Mammary epithelial cell (primary cell): ENCODE measurements at regions not wholly inside any gene's neighbourhood (a gene's known extent, or its start where the extent isn't known, plus 50 kb on each side); places are given as distances from the start of the nearest gene placed in this dataset.
"Not testable (repeated sequence)": the region's sequence is repeated elsewhere in the genome, so short reads cannot be mapped to it uniquely, and the experiment has no call there.

Experiments used
- EZH2 ChIP-seq: IDR thresholded peaks from 2 replicates; pipeline ENCODE4 v1.6.1; 2012; ENCODE audit warnings: low read length, inconsistent platforms, borderline replicate concordance
- TF ChIP-seq, protein P1 (sequence below), 2 donors: IDR thresholded peaks in 1 of 2; conservative IDR thresholded peaks in 1 of 2; 2 replicates each; pipeline ENCODE4 v1.5.1; 2011 to 2012; ENCODE audit warnings: inconsistent platforms in 2 of 2, low read length in 2 of 2, mild to moderate bottlenecking in 2 of 2, control low read depth in 1 of 2, low read depth in 1 of 2; ENCODE audit not compliant: insufficient read depth in 1 of 2; ENCODE audit errors: extremely low read depth in 1 of 2

GRCh38 chr20:4624675-4625336, 61.5 kb upstream of the PRNP start:
- not testable (repeated sequence) for TF ChIP-seq EZH2
- TF ChIP-seq, protein P1, sequence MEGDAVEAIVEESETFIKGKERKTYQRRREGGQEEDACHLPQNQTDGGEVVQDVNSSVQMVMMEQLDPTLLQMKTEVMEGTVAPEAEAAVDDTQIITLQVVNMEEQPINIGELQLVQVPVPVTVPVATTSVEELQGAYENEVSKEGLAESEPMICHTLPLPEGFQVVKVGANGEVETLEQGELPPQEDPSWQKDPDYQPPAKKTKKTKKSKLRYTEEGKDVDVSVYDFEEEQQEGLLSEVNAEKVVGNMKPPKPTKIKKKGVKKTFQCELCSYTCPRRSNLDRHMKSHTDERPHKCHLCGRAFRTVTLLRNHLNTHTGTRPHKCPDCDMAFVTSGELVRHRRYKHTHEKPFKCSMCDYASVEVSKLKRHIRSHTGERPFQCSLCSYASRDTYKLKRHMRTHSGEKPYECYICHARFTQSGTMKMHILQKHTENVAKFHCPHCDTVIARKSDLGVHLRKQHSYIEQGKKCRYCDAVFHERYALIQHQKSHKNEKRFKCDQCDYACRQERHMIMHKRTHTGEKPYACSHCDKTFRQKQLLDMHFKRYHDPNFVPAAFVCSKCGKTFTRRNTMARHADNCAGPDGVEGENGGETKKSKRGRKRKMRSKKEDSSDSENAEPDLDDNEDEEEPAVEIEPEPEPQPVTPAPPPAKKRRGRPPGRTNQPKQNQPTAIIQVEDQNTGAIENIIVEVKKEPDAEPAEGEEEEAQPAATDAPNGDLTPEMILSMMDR (conservative IDR thresholded peaks at IDR 0.05 in 1 of 2, IDR thresholded peaks at IDR 0.05 in 1 of 2; ENCODE audit: extremely low read depth in 1 of 2, insufficient read depth in 1 of 2, low read depth in 1 of 2, low read length in 2 of 2), result not testable (repeated sequence)
